ENCODE measurements at regions not wholly inside any gene's neighbourhood (a gene's known extent, or its start where the extent isn't known, plus 50 kb on each side); places are given as distances from the start of the nearest gene placed in this dataset.

GRCh38 chr2:380772-381171 lies 92.9 kb upstream of the ALKAL2 start:
- Histone ChIP-seq H3K14ac (ENCODE audit: insufficient read length) (no peak overlapping the region), H3K27ac (ENCODE audit: low read depth, low read length) (no peak overlapping the region), H2AK5ac (ENCODE audit: low read depth, low read length) (no peak overlapping the region), H4K5ac (ENCODE audit: insufficient read length, low read depth, low read length) (no peak overlapping the region), H3K4ac (replicated peaks; ENCODE audit: insufficient read length, low read depth, low read length) (no peak overlapping the region), H3K4me3 (ENCODE audit: extremely low read depth in 1 of 4, insufficient read depth in 2 of 4, low read depth in 3 of 4, low read length in 4 of 4) (no peak overlapping the region), H3K23me2 (ENCODE audit: low read depth, low read length) (no peaks in the 10 kb centered on the region), H2BK15ac (ENCODE audit: low read length) (no peak overlapping the region), H4K91ac (replicated peaks; ENCODE audit: insufficient read length, low read length) (no peak overlapping the region), H3K4me2 (ENCODE audit: insufficient read depth in 1 of 2, low read depth in 2 of 2, low read length in 2 of 2) (no peak overlapping the region), H2AFZ (ENCODE audit: low read length) (no peak overlapping the region), H3K56ac (replicated peaks; ENCODE audit: insufficient read length, low read depth, low read length) (no peak overlapping the region), H3K9ac (replicated peaks in 1 of 4; ENCODE audit: extremely low read depth in 1 of 4, low read depth in 3 of 4, low read length in 3 of 4) (no peak overlapping the region), H3K27me3 (replicated peaks in 1 of 4; ENCODE audit: control insufficient read depth in 3 of 4, extremely low read depth in 1 of 4, insufficient read depth in 3 of 4, low read length in 3 of 4) (no peaks in the 10 kb centered on the region; a peak in 2 of 7 replicates), H3K79me2 (ENCODE audit: control insufficient read depth in 1 of 2, insufficient read depth in 2 of 2, low read length in 2 of 2) (no peaks in the 10 kb centered on the region), H2BK5ac (ENCODE audit: low read depth, low read length) (no peak overlapping the region), H3K9me3 (ENCODE audit: insufficient read depth in 2 of 2, low read depth in 1 of 2, low read length in 1 of 2) (no peaks in the 10 kb centered on the region), H3K4me1 (replicated peaks in 1 of 4; ENCODE audit: control insufficient read depth in 3 of 4, insufficient read depth in 4 of 4, low read length in 3 of 4) (peaks cover 0 to 16% (median 4%) of the 10 kb centered on the region in 4 experiments; a peak in 4 of 7 replicates), H4K20me1 (replicated peaks in 1 of 2; ENCODE audit: control insufficient read depth in 1 of 2, insufficient read depth in 2 of 2, low read length in 2 of 2) (no peaks in the 10 kb centered on the region), H3K23ac (ENCODE audit: insufficient read length) (no peak overlapping the region), H2BK12ac (ENCODE audit: low read depth, low read length) (no peak overlapping the region), H3K36me3 (ENCODE audit: control insufficient read depth in 2 of 4, insufficient read depth in 4 of 4, low read length in 3 of 4) (no peaks in the 10 kb centered on the region), H2BK120ac (replicated peaks; ENCODE audit: low read depth, low read length) (no peak overlapping the region), H2BK20ac (ENCODE audit: low read length) (no peak overlapping the region), H3K79me1 (ENCODE audit: low read depth, low read length) (no peaks in the 10 kb centered on the region), H4K8ac (ENCODE audit: extremely low read depth, insufficient read depth, low read length) (no peak overlapping the region), H3K18ac (ENCODE audit: extremely low read depth, low read length) (no peak overlapping the region)
- POLR2A ChIA-PET (ENCODE audit: partially characterized antibody): no interaction called here
- no peak for FAIRE-seq
- DNase-seq (ENCODE audit: low read depth in 1 of 2, low spot score in 2 of 2): no peak
- 84% methylated on average over 7 of the region's 7 CpGs; no CpG with 5 or more reads in 1 of the 2 experiments for WGBS, 2 experiments (ENCODE audit: extremely low coverage in 1 of 2, insufficient coverage in 1 of 2, insufficient read length in 1 of 2, insufficient replicate concordance in 2 of 2, low coverage in 1 of 2, low lambda C conversion rate in 2 of 2, missing lambda C conversion rate in 1 of 2)
- CTCF ChIA-PET (ENCODE audit: partially characterized antibody): no interaction called here
- TF ChIP-seq NRF1 (IDR thresholded peaks at IDR 0.05; ENCODE audit: low read depth, low read length) (no peak), ATF2 (IDR thresholded peaks at IDR 0.05; ENCODE audit: low read length) (no peak), ATF3 (IDR thresholded peaks at IDR 0.05; ENCODE audit: insufficient read depth, low read depth, low read length) (no peak), BCL11A (IDR thresholded peaks at IDR 0.05; ENCODE audit: low read depth in 2 of 2, low read length in 2 of 2) (no peak), TAF7 (optimal IDR thresholded peaks at IDR 0.05; ENCODE audit: borderline replicate concordance, low read depth, low read length) (no peak), CBX8 (IDR thresholded peaks at IDR 0.05; ENCODE audit: borderline replicate concordance, low read depth, low read length) (no peak), BRCA1 (IDR thresholded peaks at IDR 0.05; ENCODE audit: low read depth, low read length) (no peak), CHD1 (IDR thresholded peaks at IDR 0.05; ENCODE audit: low read depth, low read length) (no peak), POLR2AphosphoS5 (IDR thresholded peaks at IDR 0.05; ENCODE audit: low read depth, low read length) (no peak), KDM1A (IDR thresholded peaks at IDR 0.05; ENCODE audit: borderline replicate concordance, low read length) (no peak), CEBPB (IDR thresholded peaks at IDR 0.05; ENCODE audit: low read depth, low read length) (no peak), SIRT6 (IDR thresholded peaks at IDR 0.05; ENCODE audit: low read length) (no peak), RBBP5 (IDR thresholded peaks at IDR 0.05; ENCODE audit: borderline replicate concordance, low read depth, low read length) (no peak), SIX5 (IDR thresholded peaks at IDR 0.05; ENCODE audit: low read depth, low read length) (no peak)
